Left lung (tissue), 4 donors: ENCODE measurements at regions not wholly inside any gene's neighbourhood (a gene's known extent, or its start where the extent isn't known, plus 50 kb on each side); places are given as distances from the start of the nearest gene placed in this dataset.

Experiments
- ATAC-seq: fragments of 200-7000 bp; cut with Tn5 transposase; one replicate; pipeline ENCODE4 v1.9.1; 2020; ENCODE audit warnings: moderate library complexity
- DNase-seq, 4 donors: peaks; one replicate each; pipeline ENCODE4 v3.0.0-alpha.2; 2013 to 2020
- H3K27ac ChIP-seq, 2 donors: fragments of 200-600 bp; sonication (generic) in 1 of 2; one replicate each; pipeline versions ENCODE4 v1.5.0 to v1.8.0; 2020 to 2021
- H3K27me3 ChIP-seq, 2 donors: fragments of 200-600 bp; sonication (generic) in 1 of 2; one replicate each; pipeline versions ENCODE4 v1.5.0 to v1.8.0; 2020 to 2021
- H3K36me3 ChIP-seq, 2 donors: fragments of 200-600 bp; sonication (generic) in 1 of 2; one replicate each; pipeline versions ENCODE4 v1.5.0 to v1.8.0; 2020 to 2021
- H3K4me1 ChIP-seq, 2 donors: fragments of 200-600 bp; one replicate each; pipeline ENCODE4 v1.8.0; 2021
- H3K4me3 ChIP-seq, 2 donors: fragments of 200-600 bp; sonication (generic) in 1 of 2; one replicate each; pipeline versions ENCODE4 v1.5.0 to v1.8.0; 2020 to 2021; ENCODE audit warnings: mild to moderate bottlenecking in 1 of 2
- H3K9me3 ChIP-seq, 2 donors: fragments of 200-600 bp; sonication (generic) in 1 of 2; one replicate each; pipeline versions ENCODE4 v1.5.0 to v1.8.0; 2020 to 2021
- CTCF ChIP-seq, 2 donors: fragments of 200-600 bp; sonication (generic) in 1 of 2; IDR thresholded peaks; one replicate each; pipeline versions ENCODE4 v1.5.0 to v1.8.0; 2021; ENCODE audit warnings: antibody characterized with exemption in 2 of 2
- intact Hi-C, 2 donors: fragments of 100-400 bp; cut with DNase I; formaldehyde crosslinking; loops; one replicate each; pipeline versions ENCODE4 v1.11.2 to v1.14.2; 2022
- donor health status: DM: no; HTN: yes; CAD: no.
- donor health status: DM: no; HTN: no; CAD: no.

GRCh38 chr13:85381082-85381481 lies 418.1 kb downstream of the SLITRK6 start:
- no peak for TF ChIP-seq CTCF (IDR thresholded peaks at IDR 0.05)
- no peak for ATAC-seq
- DNase-seq: no peak
- Histone ChIP-seq H3K9me3 (no peaks in the 10 kb centered on the region), H3K36me3 (no peaks in the 10 kb centered on the region), H3K4me1 (no peaks in the 10 kb centered on the region), H3K4me3 (no peak overlapping the region), H3K27ac (no peak overlapping the region), H3K27me3 (no peaks in the 10 kb centered on the region)
- intact Hi-C loops: no loop called here

- H3K36me3 ChIP-seq: no peaks in the 10 kb centered on the region
- no peaks in the 10 kb centered on the region for H3K27me3 ChIP-seq
- no peak for TF ChIP-seq CTCF (IDR thresholded peaks at IDR 0.05)
- intact Hi-C loops: no loop called here
- no peaks in the 10 kb centered on the region for H3K9me3 ChIP-seq
- no peak overlapping the region for H3K4me3 ChIP-seq
- H3K27ac ChIP-seq: no peak overlapping the region
- no peak for ATAC-seq
- no peaks in the 10 kb centered on the region for H3K4me1 ChIP-seq
- no peak for DNase-seq
Observed at GRCh38 chr13:85379991-85380390, 419.2 kb downstream of the SLITRK6 start.

GRCh38 chr13:85379433-85379832 lies 419.8 kb downstream of the SLITRK6 start:
- Histone ChIP-seq H3K27ac (no peak overlapping the region), H3K36me3 (no peaks in the 10 kb centered on the region), H3K9me3 (no peaks in the 10 kb centered on the region), H3K4me3 (no peak overlapping the region), H3K4me1 (no peaks in the 10 kb centered on the region), H3K27me3 (no peaks in the 10 kb centered on the region)
- intact Hi-C loops: no loop called here
- DNase-seq (no peak), ATAC-seq (no peak)
- TF ChIP-seq CTCF (IDR thresholded peaks at IDR 0.05): no peak

DNA sequence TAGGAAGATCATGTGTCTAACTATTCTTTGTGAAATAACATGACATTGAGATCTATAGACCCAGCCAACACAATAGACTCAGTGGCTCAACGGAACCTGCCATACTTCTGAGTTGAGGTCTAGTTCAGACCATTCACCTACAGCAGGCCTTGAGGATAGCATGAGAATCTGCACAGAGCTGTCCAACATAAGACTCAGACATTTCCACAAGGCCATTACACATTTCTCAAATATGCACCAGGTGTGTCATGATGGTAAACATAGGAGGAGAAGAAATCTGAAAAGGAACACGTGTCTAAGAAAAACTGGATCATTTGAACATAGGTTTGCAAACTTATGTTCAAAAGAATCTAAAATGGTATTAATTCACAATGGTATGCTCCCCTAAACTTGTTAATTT lies 421.4 kb downstream of the SLITRK6 start:
- Histone ChIP-seq H3K36me3 (no peaks in the 10 kb centered on the region), H3K27me3 (no peaks in the 10 kb centered on the region), H3K27ac (no peak overlapping the region), H3K4me1 (no peaks in the 10 kb centered on the region), H3K4me3 (no peak overlapping the region), H3K9me3 (no peaks in the 10 kb centered on the region)
- DNase-seq (no peak), ATAC-seq (peak; percentile 15)
- no peak for TF ChIP-seq CTCF (IDR thresholded peaks at IDR 0.05)
- intact Hi-C loops: no loop called here

GRCh38 chr13:85373322-85373721 lies 425.9 kb downstream of the SLITRK6 start:
- ATAC-seq: no peak
- Histone ChIP-seq H3K36me3 (no peaks in the 10 kb centered on the region), H3K4me1 (no peaks in the 10 kb centered on the region), H3K4me3 (no peak overlapping the region), H3K9me3 (no peaks in the 10 kb centered on the region), H3K27ac (no peak overlapping the region), H3K27me3 (no peaks in the 10 kb centered on the region)
- DNase-seq: no peak
- no peak for TF ChIP-seq CTCF (IDR thresholded peaks at IDR 0.05)
- intact Hi-C loops: no loop called here
